Gastrocnemius medialis (tissue), 4 donors: ENCODE measurements at regions not wholly inside any gene's neighbourhood (a gene's known extent, or its start where the extent isn't known, plus 50 kb on each side); places are given as distances from the start of the nearest gene placed in this dataset.

Experiments used
- ATAC-seq, 2 donors: fragments of 150-250 bp; one replicate each; pipeline ENCODE4 v1.9.1; 2016
- DNase-seq, 2 donors: peaks; one replicate each; pipeline ENCODE4 v3.0.0-alpha.2; 2019
- H3K27ac ChIP-seq, 4 donors: fragments of 200-600 bp; sonication (generic); 1 replicate in 1 of 4; 2 replicates in 3 of 4; pipeline ENCODE4 v1.5.1; 2016 to 2018; ENCODE audit warnings: mild to moderate bottlenecking in 2 of 4, moderate library complexity in 1 of 4
- H3K27me3 ChIP-seq, 3 donors: fragments of 200-600 bp; sonication (generic) in 2 of 3; 1 replicate in 1 of 3; 2 replicates in 2 of 3; pipeline versions ENCODE4 v1.5.1 to v1.6.0; 2016 to 2019; ENCODE audit warnings: mild to moderate bottlenecking in 1 of 3, moderate library complexity in 1 of 3
- H3K36me3 ChIP-seq, 2 donors: fragments of 200-600 bp; sonication (generic) in 1 of 2; one replicate each; pipeline ENCODE4 v1.5.1; 2017 to 2018
- H3K4me1 ChIP-seq, 2 donors: fragments of 200-600 bp; sonication (generic) in 1 of 2; one replicate each; pipeline ENCODE4 v1.5.1; 2016 to 2017; ENCODE audit warnings: mild to moderate bottlenecking in 2 of 2
- H3K4me3 ChIP-seq, 4 donors: fragments of 200-600 bp; sonication (generic) in 3 of 4; 1 replicate in 1 of 4; 2 replicates in 3 of 4; pipeline ENCODE4 v1.5.1; 2016 to 2019; ENCODE audit warnings: mild to moderate bottlenecking in 2 of 4
- H3K9me3 ChIP-seq, 3 donors: fragments of 200-600 bp; sonication (generic) in 2 of 3; 1 replicate in 1 of 3; 2 replicates in 2 of 3; pipeline ENCODE4 v1.5.1; 2016 to 2019
- POLR2A ChIP-seq, 2 donors: fragments of 450-650 bp; IDR thresholded peaks; one replicate each; pipeline ENCODE4 v1.6.1; 2017; ENCODE audit warnings: antibody characterized with exemption in 2 of 2, mild to moderate bottlenecking in 2 of 2, moderate library complexity in 2 of 2
- in situ Hi-C, 4 donors: fragments of 200-750 bp; cut with MboI; loops; one replicate each; pipeline versions ENCODE4 v1.15.0 to v1.8.0; 2017; ENCODE audit warnings: low sequenced_read_pairs in 4 of 4
- intact Hi-C: fragments of 100-400 bp; cut with DNase I; formaldehyde crosslinking; loops from one replicate; pipeline ENCODE4 v1.15.1; 2023; ENCODE audit warnings: low total_unique reads
- TF ChIP-seq, protein P1 (sequence below), 5 experiments: fragments of 450-650 bp in 3 of 5; fragments of 200-600 bp in 2 of 5; sonication (generic) in 2 of 5; IDR thresholded peaks in 4 of 5; conservative IDR thresholded peaks in 1 of 5; 1 replicate in 4 of 5; 2 replicates in 1 of 5; pipeline ENCODE4 v1.5.1; 2016 to 2019; ENCODE audit warnings: antibody characterized with exemption in 5 of 5, mild to moderate bottlenecking in 3 of 5, moderate library complexity in 3 of 5

DNA sequence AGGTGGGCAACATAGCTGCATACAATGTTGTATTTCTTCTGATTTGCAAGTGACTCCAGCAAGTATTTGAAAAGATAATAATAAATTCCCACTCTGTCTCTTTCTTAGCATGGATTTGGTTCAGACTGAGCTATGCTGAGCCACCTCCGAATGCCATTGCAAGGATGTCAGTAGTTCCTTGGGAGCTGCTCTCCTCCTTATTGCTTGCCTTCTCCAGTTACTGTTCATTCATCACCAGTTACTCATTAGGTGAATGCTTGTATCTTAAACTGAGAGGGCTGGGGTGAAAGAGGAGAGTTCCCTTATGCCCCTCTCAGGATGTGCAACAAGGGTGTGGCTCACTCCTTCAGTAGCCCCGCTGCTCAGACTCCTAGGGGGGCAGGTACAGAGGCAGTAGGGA is 78.4 kb upstream of the PRKAR2B start:
- no peak overlapping the region for H3K27ac ChIP-seq
- no peak overlapping the region for H3K4me3 ChIP-seq
- TF ChIP-seq POLR2A (IDR thresholded peaks at IDR 0.05), result no peak
- TF ChIP-seq, protein P1, sequence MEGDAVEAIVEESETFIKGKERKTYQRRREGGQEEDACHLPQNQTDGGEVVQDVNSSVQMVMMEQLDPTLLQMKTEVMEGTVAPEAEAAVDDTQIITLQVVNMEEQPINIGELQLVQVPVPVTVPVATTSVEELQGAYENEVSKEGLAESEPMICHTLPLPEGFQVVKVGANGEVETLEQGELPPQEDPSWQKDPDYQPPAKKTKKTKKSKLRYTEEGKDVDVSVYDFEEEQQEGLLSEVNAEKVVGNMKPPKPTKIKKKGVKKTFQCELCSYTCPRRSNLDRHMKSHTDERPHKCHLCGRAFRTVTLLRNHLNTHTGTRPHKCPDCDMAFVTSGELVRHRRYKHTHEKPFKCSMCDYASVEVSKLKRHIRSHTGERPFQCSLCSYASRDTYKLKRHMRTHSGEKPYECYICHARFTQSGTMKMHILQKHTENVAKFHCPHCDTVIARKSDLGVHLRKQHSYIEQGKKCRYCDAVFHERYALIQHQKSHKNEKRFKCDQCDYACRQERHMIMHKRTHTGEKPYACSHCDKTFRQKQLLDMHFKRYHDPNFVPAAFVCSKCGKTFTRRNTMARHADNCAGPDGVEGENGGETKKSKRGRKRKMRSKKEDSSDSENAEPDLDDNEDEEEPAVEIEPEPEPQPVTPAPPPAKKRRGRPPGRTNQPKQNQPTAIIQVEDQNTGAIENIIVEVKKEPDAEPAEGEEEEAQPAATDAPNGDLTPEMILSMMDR (IDR thresholded peaks at IDR 0.05 in 4 of 5, conservative IDR thresholded peaks at IDR 0.05 in 1 of 5), result no peak
- no peaks in the 10 kb centered on the region for H3K9me3 ChIP-seq
- no peak for DNase-seq
- intact Hi-C loops (no loop called here), in situ Hi-C loops (no loop called here)
- H3K36me3 ChIP-seq, result no peaks in the 10 kb centered on the region
- no peaks in the 10 kb centered on the region for H3K27me3 ChIP-seq
- ATAC-seq, result no peak
- no peaks in the 10 kb centered on the region for H3K4me1 ChIP-seq

DNA sequence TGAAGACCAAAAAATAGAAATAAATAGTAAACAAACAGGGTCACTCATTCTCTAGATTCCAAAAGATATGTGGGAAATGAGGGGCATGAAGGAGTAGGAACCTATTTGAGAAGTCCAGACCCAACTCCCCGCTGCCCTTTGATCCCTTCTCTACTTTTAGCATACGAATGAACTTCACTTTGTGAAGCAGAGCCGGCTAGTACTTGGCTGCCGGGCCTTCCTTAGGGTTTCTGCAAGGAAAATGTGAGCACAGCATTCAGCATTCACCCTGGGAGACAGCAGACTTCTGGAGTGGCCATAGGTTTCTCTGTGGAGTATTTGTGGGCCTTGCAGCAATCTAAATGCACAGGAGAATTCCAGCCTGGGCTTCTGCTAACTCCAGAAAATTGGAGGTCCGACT is 76.3 kb upstream of the PRKAR2B start:
- Histone ChIP-seq H3K27me3 (no peaks in the 10 kb centered on the region), H3K4me1 (no peaks in the 10 kb centered on the region), H3K9me3 (no peaks in the 10 kb centered on the region), H3K4me3 (no peak overlapping the region), H3K27ac (no peak overlapping the region), H3K36me3 (no peaks in the 10 kb centered on the region)
- DNase-seq, result no peak
- no peak for TF ChIP-seq POLR2A (IDR thresholded peaks at IDR 0.05)
- TF ChIP-seq, protein P1 (IDR thresholded peaks at IDR 0.05 in 4 of 5, conservative IDR thresholded peaks at IDR 0.05 in 1 of 5), result no peak
- in situ Hi-C loops, result no loop called here
- intact Hi-C loops, result no loop called here
- no peak for ATAC-seq

DNA sequence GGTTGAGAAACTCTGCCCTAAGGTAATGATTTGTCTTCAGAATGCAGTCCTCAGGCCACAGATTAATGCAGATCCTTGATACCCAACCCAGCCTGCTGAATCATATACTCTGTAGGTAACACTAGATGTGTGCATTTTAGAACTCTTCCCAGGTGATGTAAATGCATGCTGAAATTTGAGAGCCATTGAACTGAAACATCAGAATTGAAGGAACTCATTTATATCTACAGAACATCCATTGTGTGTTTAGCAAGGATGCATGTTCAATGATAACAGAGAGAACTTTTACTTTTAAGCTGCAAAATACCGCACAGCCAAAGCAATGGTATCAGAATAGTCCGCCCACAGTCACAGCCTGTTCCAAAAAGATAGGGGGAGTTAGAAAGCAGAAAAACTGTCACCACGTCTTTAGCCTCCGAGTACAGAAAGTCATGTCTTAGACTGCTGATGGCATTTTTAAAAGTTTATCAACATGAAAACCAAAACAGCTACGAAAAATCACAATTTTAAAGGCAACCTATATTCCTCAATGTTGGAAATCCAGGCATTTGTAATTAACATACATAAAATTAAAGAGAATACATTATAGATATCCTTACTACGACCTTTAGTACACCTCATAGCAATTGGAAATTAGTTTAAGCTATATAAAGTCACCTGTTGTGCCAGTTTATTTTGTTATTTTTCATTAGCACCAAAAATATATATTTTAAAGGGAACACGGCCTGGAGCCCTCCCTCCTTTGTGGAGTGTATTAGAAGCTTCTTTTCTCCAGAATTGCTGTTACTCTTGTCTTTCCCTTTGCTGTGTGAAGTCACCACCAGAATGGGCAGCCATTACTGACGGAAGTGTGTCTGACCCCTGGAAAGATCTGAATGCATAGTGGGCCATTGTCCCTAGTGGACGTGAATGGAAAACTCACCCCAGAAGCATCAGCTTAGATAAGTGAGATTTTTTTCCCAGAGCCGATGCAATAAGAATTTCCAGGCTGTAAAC is 65.8 kb upstream of the PRKAR2B start:
- in situ Hi-C loops, result no loop called here
- H3K4me3 ChIP-seq, result no peak overlapping the region
- no peaks in the 10 kb centered on the region for H3K4me1 ChIP-seq
- ATAC-seq (no peak), DNase-seq (no peak)
- H3K36me3 ChIP-seq, result no peaks in the 10 kb centered on the region
- intact Hi-C loops, result loop anchor here (5.0 kb wide), 1 partner anchor 709 kb away; no protein-coding TSS in a partner anchor
- H3K27me3 ChIP-seq, result no peaks in the 10 kb centered on the region
- TF ChIP-seq POLR2A (IDR thresholded peaks at IDR 0.05), result no peak
- TF ChIP-seq, protein P1 (IDR thresholded peaks at IDR 0.05 in 4 of 5, conservative IDR thresholded peaks at IDR 0.05 in 1 of 5), result no peak
- no peaks in the 10 kb centered on the region for H3K9me3 ChIP-seq
- no peak overlapping the region for H3K27ac ChIP-seq

DNA sequence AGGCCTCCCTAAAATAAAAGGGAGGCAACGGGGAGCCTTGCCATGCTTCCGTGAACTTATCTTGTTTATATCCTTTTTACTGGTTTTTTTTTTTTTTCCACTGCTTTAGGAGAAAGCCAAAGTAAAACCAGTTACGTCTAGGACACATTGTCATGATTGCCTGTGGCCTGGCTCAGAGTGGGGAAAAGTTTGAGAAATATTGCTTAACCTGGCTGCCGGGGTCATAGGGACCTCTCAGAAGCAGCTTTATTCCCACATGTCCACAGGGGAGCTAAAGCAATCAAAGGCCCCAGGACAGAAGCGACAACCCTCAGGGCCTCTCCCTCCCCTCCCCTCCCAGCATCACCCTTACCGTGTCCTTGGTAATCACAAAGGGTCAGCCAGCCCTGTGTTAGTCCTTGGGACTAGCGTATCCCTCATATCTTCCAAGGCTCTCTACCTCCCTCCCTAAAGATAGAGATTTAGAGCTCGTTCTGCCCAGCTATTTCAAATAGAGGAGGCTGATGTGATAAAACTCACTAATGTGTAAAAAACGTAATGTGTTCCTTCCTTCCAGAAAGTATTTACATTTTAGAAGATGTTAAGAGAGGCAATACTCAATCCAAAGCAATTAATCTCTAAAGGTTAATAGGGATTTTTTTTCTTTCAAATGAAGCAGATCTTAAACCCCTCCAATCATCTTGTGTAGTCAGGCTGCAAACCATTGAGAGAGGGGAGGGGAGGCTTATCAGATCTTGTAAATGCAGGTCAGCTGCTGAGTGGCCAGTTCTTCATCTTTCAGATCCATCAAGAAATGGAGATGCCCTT is 64.8 kb upstream of the PRKAR2B start:
- Histone ChIP-seq H3K36me3 (no peaks in the 10 kb centered on the region), H3K27ac (no peak overlapping the region), H3K4me1 (no peaks in the 10 kb centered on the region), H3K9me3 (no peaks in the 10 kb centered on the region), H3K4me3 (no peak overlapping the region), H3K27me3 (no peaks in the 10 kb centered on the region)
- DNase-seq (no peak), ATAC-seq (no peak)
- in situ Hi-C loops, result no loop called here
- intact Hi-C loops, result loop anchor here (5.0 kb wide), 1 partner anchor 708 kb away; no protein-coding TSS in a partner anchor
- TF ChIP-seq, protein P1 (IDR thresholded peaks at IDR 0.05 in 4 of 5, conservative IDR thresholded peaks at IDR 0.05 in 1 of 5), result no peak
- no peak for TF ChIP-seq POLR2A (IDR thresholded peaks at IDR 0.05)
